Embryonic facial prominence (tissue), 1 donor: ENCODE measurements at regions not wholly inside any gene's neighbourhood (a gene's known extent, or its start where the extent isn't known, plus 50 kb on each side); places are given as distances from the start of the nearest gene placed in this dataset.

Source experiments
- DNase-seq: peaks from one replicate; pipeline ENCODE4 v3.0.0-alpha.2; 2016; ENCODE audit errors: extremely low spot score

DNA sequence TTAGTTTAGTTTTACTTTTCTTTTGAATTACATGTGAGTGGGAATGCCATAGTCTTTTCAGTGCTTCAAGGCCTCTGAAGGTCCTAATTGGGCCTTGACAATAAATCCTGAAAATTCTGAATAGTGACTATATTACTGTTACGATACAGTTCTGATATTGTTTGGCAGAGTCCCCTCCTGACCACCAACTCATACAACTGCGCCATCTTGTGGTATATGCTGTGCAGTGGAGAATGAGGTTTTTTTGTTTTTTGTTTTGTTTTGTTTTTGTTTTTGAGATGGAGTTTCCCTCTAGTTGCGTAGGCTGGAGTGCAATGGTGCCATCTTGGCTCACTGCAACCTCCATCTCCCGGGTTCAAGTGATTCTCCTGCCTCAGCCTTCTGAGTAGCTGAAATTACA lies 56.6 kb upstream of the CHRDL1 start:
- no peak for DNase-seq

DNA sequence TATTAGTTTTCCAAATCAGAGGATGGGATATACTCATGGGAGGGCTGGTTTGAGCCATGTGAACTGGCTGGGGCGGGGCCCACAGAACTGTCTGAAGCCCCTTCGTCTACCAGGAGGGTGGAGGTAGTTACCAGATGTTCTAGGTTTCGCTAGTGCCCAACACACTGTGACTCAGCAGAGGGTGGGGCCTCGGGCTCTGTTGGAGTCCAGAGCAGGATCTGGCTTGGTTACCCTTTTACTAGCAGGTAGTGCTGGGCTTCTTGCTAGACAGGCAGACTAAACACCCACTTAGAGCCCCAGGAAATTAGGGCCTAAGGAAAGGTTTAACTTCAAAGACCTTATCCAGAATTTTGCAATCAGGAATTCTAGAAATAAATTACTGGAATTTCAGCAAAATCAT lies 56.2 kb upstream of the CHRDL1 start:
- DNase-seq: no peak

DNA sequence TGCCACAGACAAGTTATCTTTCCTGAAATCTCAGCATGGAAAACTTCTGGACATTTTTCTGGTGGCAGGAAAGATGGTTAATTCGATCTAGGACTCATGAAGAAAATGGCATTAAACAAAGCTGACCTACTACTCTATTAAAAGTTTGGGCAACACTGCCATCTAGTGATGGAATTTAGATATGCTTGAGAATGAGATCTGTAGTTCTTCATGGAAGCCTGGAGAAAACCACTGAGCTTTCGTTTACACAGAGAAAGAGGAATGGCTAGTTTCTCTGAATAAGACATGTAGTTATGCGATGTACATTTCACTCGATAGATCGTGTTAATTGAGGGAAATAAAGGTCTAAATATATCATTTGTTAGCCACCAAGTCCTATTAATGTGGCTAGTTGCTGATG lies 51.7 kb upstream of the CHRDL1 start:
- DNase-seq: no peak

DNA sequence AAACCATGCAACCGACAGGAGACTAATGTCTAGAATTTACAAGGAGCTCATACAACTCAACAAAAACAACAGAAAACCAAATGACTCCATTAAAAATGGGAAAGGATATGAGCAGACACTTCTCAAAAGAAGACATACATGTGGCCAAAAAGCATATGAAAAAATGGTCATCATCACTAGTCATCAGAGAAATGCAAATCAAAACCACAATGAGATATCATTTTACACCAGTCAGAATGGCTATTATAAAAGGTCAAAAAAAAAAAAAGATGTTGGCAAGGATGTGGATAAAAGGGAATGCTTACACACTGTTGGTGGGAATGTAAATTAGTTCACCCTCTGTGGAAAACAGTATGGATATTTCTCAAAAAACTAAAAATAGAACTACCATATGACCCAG lies 50.5 kb upstream of the CHRDL1 start:
- DNase-seq: no peak
